ENCODE measurements at regions not wholly inside any gene's neighbourhood (a gene's known extent, or its start where the extent isn't known, plus 50 kb on each side); places are given as distances from the start of the nearest gene placed in this dataset.

GRCh38 chr5:52582313-52582712 lies 205.4 kb upstream of the ITGA1 start:
- TF ChIP-seq CTCF (IDR thresholded peaks at IDR 0.05) (peak; percentile 51), EZH2phosphoT487 (IDR thresholded peaks at IDR 0.05) (no peak)

All from neural progenitor cell (in vitro differentiated cells).